IMR-90 (cell line): ENCODE measurements at regions not wholly inside any gene's neighbourhood (a gene's known extent, or its start where the extent isn't known, plus 50 kb on each side); places are given as distances from the start of the nearest gene placed in this dataset.

Experiments used
- BHLHE40 ChIP-seq: fragments of 150-350 bp; IDR thresholded peaks from 2 replicates; pipeline ENCODE4 v1.6.1; 2016; ENCODE audit warnings: mild to moderate bottlenecking, low read depth, low read length
- CEBPB ChIP-seq: IDR thresholded peaks from 2 replicates; pipeline ENCODE4 v1.6.1; 2012; ENCODE audit warnings: low read depth, low read length, improper control_type of control experiment
- POLR2A ChIP-seq: IDR thresholded peaks from 2 replicates; pipeline ENCODE4 v1.6.1; 2012; ENCODE audit warnings: mild to moderate bottlenecking, low read depth, low read length
- TF ChIP-seq, protein P1 (sequence below): conservative IDR thresholded peaks from 2 replicates; pipeline ENCODE4 v1.5.1; 2012; ENCODE audit warnings: mild to moderate bottlenecking, low read depth, low read length, improper control_type of control experiment

DNA sequence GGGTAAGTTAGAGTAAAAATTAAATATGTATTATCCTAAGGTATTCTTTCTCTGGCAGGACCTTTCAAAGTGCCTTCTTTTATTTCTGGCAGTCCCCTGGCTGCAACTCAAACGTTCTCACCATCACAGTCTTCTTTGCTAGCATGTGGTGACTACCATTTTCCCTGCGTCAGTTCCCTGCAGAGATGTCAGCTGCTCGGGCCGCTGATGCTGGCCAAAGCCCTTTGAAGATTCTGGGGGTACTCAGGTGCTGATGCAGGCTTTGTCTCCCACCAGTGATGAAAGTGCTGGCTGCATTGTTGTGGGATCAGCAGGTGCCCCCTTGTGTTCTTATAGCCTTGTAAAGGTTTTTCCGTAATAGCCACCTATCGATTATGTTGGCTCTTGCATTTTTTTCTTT is 140.1 kb downstream of the BTBD3 start:
- TF ChIP-seq POLR2A: no peak
- no peak for TF ChIP-seq BHLHE40
- TF ChIP-seq, protein P1, sequence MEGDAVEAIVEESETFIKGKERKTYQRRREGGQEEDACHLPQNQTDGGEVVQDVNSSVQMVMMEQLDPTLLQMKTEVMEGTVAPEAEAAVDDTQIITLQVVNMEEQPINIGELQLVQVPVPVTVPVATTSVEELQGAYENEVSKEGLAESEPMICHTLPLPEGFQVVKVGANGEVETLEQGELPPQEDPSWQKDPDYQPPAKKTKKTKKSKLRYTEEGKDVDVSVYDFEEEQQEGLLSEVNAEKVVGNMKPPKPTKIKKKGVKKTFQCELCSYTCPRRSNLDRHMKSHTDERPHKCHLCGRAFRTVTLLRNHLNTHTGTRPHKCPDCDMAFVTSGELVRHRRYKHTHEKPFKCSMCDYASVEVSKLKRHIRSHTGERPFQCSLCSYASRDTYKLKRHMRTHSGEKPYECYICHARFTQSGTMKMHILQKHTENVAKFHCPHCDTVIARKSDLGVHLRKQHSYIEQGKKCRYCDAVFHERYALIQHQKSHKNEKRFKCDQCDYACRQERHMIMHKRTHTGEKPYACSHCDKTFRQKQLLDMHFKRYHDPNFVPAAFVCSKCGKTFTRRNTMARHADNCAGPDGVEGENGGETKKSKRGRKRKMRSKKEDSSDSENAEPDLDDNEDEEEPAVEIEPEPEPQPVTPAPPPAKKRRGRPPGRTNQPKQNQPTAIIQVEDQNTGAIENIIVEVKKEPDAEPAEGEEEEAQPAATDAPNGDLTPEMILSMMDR: no peak
- TF ChIP-seq CEBPB: no peak
